HG03442 (cell line): ENCODE measurements at regions not wholly inside any gene's neighbourhood (a gene's known extent, or its start where the extent isn't known, plus 50 kb on each side); places are given as distances from the start of the nearest gene placed in this dataset.
A peak's percentile ranks its signal among the peaks of the same experiment; 100 is the strongest.

Source experiments
- ATAC-seq: cut with Tn5 transposase; IDR thresholded peaks from one replicate; pipeline ENCODE4 v1.9.1; 2021; ENCODE audit warnings: mild to moderate bottlenecking, moderate library complexity; ENCODE audit not compliant: unreplicated experiment

DNA sequence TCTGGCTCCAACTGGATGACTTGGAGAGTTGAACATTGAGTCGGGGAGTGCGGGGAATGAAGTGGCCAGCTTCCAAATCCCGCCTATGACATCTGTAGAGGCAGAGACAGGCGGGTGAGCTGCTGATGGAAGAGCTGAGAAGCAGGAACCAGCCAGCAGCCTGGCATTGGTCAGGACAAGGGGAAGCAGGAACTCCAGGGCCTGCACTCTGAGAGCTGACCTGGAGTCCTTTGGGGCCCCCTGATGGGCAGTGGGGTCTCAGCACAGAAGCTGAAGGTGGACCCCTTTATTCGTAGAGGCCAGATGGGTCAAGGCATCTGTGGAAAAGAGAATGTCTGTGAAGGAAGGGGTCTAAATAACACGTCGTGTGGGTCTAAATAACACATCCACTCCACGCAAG lies 57.0 kb downstream of the SEC61G start:
- ATAC-seq, result no peak

DNA sequence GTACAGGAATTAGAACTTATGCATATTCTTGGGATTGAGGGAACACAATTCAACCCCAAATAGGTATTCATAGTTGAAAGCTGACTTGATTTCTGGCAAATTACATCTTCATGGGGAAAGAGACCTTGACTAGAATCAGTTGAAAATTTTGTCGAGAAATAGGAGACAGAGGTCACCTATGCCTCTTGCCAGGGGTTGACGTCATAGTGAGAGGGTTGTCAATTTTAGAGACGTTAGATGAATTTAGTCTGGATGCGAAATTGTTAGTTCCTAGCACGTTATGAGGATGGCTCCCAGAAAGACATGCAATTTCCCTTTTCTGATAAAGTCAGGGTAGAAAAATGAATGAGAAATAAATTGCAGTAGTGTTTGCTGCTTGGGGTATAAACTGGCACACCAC lies 59.3 kb downstream of the SEC61G start:
- no peak for ATAC-seq

DNA sequence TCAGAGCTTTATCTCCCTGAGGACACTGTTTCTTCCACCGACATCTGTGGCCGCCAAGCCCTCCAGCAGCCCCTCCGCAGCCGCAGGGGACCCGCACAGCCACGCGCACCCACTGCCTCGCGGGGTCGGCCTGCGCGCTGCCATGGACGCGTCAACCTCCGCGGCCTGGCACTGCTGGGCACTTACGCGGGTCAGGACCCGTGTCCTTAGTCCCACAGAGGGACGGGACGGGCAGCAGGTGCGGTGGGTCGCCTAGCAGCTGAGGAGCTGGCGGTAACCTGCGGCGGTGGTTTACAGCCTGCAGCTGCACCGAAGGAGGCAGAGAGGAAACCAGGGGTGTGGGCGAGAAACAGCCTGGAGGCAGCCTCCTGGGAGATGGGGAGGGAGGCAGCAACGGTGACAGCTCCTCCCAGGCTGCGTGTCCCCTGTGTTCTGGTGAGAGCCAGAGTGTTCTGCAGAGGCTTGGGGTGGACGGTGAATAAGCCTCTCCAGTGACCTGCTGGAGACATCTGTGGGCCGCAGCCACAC lies 61.3 kb downstream of the SEC61G start:
- ATAC-seq, result no peak

- ATAC-seq, result no peak
These were observed 68.1 kb downstream of the SEC61G start for GRCh38 chr7:54690892-54691291.

GRCh38 chr7:54690050-54690443 lies 69.0 kb downstream of the SEC61G start:
- ATAC-seq, result no peak

DNA sequence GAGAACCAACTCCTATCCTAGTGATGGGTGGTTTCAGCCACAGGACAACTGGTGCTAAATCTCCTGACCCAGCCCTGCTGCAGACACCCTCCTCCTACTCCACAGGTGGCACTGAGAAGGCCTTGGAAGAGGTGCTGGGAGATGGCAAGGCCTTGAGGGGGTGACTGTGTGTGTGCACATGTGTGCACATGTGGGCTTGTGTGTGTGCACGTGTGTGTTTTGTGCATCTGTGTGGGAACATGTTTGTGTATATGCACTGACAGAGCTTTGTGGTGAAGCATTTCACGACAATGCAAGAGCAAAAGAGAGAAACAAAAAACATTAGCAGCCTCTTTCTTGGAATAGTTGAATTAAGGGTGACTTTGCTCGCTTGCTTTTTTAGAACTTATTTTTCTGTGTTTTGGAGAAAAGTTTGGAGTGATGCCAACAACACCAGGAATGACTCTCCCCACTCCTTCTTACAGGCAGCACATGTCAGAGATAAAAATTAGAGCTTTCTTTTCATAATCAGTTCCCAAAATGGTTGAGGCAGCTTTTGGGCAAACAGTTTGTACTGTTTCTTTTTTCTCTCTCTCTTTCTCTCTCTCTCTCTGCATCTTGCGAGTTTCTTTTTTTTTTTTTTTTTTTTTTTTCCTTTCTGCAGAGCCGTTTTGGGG lies 69.5 kb downstream of the SEC61G start:
- no peak for ATAC-seq

DNA sequence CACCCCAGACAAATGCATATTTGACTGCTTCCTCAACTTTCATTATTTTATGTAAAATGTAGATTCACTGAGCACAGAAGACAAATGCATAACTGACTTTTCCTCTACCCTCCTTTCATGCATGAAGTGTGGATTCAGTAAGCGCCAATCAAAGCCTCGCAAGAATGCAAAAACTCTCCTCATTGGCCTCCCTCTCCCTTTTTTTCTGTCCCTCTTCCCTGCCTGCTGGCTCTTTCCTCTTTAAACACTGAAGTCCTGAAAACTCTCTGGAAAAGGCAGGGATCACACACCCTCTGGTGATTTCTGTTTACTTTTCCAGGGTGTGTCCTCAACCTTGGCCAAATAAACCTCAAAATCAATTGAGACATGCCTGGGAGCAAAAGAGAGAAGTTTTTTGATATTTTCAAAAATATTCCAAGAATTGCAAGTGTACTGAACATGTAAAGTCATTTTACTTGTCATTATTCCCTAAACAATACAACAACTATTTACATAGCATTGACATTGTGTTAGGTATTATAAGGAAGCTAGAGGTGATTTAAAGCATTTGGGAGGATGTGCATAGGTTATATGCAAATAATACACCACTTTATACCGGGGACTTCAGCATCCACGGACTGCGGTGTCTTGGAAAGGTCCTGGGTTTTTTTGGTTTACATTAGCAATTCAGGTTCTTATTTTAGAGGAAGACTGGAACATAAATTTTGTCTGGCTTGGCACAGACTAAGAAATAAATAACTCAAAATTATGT lies 71.4 kb downstream of the SEC61G start:
- ATAC-seq, result no peak

- no peak for ATAC-seq
These were observed 78.5 kb downstream of the SEC61G start for GRCh38 chr7:54680377-54681005.

- no peak for ATAC-seq
These were observed 79.6 kb downstream of the SEC61G start for GRCh38 chr7:54679490-54679817.

DNA sequence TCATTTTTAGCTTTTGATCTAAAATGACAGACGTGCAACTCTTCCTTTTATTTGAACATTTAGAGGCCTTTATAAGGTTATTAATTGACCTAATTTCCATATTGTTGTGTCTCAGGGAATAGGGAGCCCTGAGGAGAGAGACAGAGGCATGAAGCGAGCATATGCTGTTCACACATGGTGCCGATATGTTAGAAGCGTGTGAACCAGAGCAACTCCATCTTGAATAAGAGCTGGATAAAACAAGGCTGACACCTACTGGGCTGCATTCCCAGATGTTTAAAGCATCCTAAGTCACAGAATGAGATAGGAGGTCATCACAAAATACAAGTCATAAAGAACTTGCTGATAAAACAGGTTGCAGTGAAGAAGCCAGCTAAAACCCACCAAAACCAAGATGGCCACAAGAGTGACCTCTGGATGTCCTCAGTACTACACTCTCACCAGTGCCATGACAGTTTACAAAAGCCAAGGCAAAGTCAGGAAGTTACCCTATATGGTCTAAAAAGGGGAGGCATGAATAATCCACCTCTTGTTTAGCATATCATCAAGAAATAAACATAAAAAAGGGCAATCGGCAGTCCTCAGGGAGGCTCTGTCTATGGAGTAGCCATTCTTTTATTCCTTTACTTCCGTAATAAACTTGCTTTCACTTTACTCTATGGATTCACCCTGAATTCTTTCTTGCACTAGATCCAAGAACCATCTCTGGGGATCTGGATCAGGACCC lies 80.1 kb downstream of the SEC61G start:
- ATAC-seq, result no peak

- ATAC-seq, result no peak
These were observed 84.1 kb downstream of the SEC61G start for GRCh38 chr7:54674891-54675290.

DNA sequence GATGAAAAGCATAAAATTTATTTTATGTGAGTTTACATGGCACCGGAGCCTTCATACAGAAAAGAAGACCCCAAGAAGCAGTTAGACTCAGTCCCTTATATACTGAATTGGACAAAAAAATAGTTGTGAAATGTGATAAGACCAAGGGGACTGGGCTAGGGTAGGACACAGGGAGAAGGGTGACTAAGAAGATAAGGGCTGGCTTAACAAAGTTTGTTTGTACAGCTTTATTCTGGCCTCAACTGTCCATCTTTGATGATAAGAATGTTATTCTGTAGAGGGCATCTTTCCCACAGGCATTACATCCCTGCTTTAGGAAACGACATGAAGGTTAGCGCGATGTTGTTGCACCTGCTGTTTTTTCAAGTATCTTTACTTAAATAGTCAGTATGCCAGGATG lies 86.5 kb downstream of the SEC61G start:
- ATAC-seq, result no peak

DNA sequence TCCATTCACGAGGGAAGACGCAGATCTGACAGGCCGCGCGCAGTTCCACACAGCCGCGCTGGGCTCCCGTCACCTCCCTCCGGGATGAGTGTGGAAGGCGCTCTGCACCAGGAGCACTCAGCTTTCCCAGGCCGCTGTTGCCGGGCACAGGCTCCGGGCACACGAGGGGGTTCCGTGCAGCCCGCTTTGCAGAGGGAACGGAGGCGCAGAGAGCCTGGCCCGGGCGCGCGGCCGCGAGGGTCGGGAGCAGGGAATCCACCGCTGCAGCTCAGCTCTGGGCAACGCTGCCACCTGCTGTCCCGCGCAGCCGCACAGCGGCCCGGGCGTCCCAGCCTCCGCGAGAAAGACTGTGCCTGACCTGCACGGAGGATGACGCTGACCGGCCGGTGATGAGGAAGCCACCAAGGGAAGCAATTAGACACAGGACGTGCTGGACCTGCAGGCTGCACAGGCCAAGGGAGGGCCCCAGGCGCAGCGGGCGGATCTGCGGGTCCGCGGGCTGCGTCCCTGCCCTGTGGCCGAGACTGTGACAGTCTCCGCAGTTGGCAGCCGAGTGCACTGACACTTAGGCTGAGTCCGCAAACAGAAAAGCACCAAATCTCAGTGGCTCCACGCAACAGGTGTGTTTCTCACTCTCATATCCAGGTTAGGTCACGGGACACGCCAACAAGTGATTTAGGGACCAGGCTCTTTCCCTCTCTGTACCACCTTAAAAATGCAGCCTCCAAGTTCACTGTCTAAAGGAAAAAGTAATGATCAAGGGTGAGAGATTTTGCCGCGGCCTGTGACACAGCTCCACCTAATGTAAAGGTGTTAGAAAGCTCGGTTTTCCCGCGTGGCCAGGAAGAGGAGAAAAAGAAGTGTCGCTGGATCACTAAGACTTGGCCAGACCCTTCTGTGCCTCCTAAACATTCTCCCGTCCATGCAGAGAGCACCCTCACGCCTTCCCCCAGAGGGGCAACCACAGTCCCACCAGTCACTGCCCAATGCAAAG lies 94.5 kb downstream of the SEC61G start:
- ATAC-seq, result peak; percentile 84

DNA sequence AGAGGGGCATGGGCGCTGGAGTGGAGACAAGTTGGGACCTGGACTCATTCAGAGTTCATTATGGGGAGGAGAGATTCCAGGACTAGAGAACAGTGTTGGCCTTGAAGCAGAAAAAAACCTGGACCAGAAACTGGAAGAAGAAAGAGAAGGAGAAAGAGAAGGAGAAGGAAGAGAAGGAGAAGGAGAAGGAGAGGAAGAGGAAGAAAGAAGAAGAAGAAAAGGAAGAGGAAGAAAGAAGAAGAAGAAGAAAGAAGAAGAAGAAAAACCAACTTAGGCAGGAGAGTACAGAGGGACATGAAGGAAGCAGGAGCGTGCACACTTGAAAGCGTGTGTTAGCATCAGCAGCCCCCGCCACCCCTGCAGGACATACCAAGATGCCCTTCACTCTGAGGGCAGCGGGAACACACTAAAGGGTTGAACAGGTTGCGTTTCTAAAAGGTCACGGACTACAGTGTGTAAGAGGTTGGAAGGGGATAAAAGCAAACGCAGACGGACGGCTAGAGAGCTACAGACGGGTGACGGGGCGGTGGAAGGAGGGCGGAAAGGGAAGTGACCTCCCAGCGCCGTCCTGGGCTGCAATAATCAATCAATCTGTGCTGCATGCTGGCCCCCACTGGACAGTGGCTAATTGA lies 95.3 kb downstream of the SEC61G start:
- no peak for ATAC-seq

DNA sequence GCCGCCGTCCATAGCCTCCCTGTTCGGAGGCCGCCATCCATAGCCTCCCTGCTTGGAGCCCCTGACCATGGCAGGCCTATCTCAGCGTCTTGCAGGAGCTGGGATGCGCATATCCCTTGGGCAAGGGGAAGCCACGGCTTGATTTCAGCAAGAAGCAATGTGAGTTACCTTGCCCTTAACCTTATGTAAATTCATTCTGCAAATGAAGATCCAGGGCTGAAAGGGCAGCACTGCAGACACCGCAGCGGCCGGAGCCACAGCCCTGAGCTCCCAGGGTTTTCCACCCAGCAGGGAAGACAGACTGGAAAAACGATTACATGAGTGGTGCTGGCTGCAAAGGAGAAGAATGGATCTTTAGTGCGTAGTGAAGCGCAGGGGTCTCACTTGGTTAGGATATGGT lies 95.8 kb downstream of the SEC61G start:
- no peak for ATAC-seq

DNA sequence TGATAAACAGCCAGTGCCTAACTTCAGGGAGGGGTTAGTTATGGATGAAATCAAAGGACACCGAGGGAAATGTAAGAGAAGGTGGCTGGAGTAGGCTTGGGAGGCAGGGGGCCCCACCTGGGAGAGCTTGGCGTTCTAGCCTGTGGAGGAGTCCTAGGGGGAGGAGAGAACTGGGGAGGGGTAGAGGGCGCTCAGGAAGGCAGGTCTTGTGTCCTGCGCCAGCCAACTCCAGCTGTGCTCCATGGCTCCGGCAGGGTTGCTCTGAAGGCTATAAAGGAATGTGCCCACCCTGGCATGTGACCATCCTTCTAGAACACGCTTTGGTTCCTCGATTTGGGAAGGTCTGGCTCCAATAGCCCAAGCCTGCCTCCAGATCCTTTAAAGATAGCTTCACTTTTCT lies 96.3 kb downstream of the SEC61G start:
- ATAC-seq, result no peak

DNA sequence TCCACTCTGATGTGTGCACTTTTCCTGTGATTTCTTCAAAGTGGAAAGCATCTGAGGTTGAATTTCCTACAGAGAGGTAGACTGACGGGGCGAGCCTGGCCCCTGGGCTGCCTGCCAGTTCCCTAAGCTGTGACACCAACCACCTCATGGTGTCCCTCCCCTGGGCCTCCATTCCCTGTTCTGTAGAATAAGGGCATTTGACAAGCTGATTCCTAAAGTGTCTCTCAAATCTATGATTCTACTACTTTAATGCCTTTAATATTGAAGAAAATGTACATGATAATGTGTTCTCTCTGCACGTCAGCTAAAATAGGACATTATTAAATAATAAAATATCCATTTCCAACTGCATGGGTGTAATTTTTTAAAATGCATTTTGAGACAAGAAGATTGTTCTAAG lies 105.1 kb downstream of the SEC61G start:
- no peak for ATAC-seq

- no peak for ATAC-seq
These were observed 100.9 kb downstream of the VSTM2A start for GRCh38 chr7:54643064-54643463.

DNA sequence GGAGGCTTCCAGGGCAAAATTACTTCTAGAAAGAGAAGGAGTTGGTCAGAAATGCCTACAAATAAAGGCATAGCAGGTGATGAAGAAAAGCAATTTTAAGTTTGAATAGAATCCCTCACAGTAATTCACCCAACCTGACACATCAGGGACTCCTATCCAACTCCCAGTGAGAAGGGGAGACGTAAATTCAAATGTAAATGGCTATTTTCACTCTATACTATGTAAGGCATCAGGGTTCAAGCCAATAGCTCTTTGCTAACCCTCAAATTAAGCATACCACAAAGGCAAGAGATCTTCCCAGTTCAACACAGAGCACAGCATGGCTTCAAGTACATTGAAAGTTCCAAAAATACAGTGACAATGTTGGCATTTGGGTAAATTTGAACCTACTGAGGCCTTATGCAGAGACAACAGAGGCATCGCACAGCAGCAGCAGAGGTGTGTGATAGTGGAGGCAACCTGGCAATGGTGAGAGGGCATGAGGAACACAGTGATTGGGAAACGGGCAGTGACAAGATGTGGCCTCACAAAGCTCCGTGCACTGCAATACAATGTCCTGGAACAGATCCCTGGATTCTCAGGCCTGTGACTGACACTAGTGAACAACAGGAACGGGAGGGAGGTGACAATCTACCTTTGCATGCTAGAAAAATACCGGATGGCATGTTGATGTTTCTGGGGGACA lies 95.7 kb downstream of the VSTM2A start:
- ATAC-seq, result no peak
